ENCODE measurements at regions not wholly inside any gene's neighbourhood (a gene's known extent, or its start where the extent isn't known, plus 50 kb on each side); places are given as distances from the start of the nearest gene placed in this dataset.

DNA sequence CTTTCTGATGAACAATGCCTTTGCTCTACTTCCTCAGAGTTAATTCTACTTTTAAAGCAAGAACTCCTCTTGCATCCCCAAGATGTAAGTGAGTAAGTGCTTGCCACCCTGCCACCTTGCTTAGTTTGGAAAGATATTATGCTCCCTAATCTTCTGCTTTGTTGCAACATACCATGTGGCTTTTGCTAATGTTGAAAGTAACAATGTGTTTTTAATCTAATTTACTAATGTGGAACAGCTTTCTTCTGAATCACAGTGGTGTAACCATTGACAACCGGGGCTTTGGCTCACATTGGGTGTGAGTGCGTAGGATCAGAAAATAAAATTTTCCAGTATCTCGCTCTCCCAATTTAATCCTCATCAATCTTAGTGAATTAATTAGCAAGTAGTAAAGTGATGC is 254.1 kb upstream of the PTER start:
- Histone ChIP-seq H3K27me3 (ENCODE audit: control insufficient read depth in 2 of 2, insufficient read depth in 2 of 2, low read length in 2 of 2) (no peaks in the 10 kb centered on the region), H3K36me3 (ENCODE audit: control insufficient read depth in 2 of 2, extremely low read depth in 1 of 2, insufficient read depth in 2 of 2, low read length in 2 of 2) (no peaks in the 10 kb centered on the region), H3K4me2 (ENCODE audit: insufficient read depth, low read length) (no peak overlapping the region), H3K9ac (replicated peaks; ENCODE audit: extremely low read depth, insufficient read depth, low read length) (no peak overlapping the region), H4K20me1 (replicated peaks; ENCODE audit: control insufficient read depth, extremely low read depth, insufficient read depth, low read length) (no peaks in the 10 kb centered on the region), H3K9me1 (replicated peaks; ENCODE audit: control insufficient read depth, extremely low read depth, insufficient read depth, low read length) (no peaks in the 10 kb centered on the region), H3K27ac (ENCODE audit: insufficient read depth, low read depth, low read length) (no peak overlapping the region), H3K4me1 (ENCODE audit: control insufficient read depth, extremely low read depth, insufficient read depth, low read length) (no peaks in the 10 kb centered on the region), H3K79me2 (ENCODE audit: control insufficient read depth, insufficient read depth, low read length) (no peaks in the 10 kb centered on the region), H3K4me3 (replicated peaks in 1 of 3; ENCODE audit: insufficient read depth in 1 of 3, low read depth in 1 of 3, low read length in 3 of 3) (no peak overlapping the region), H2AFZ (ENCODE audit: low read depth, low read length) (no peak overlapping the region), H3K9me3 (replicated peaks; ENCODE audit: control insufficient read depth, insufficient read depth, low read length) (peaks cover 3% of the 10 kb centered on the region)
- TF ChIP-seq EZH2 (IDR thresholded peaks at IDR 0.05; ENCODE audit: borderline replicate concordance, low read depth, low read length, severe bottlenecking) (no peak), JUN (IDR thresholded peaks at IDR 0.05; ENCODE audit: borderline replicate concordance, insufficient read depth, insufficient read length, low read depth) (no peak), POLR2A (IDR thresholded peaks at IDR 0.05; ENCODE audit: low read depth, low read length) (no peak), POLR2AphosphoS5 (IDR thresholded peaks at IDR 0.05; ENCODE audit: insufficient read depth, low read depth, low read length) (no peak), FOS (IDR thresholded peaks at IDR 0.05; ENCODE audit: borderline replicate concordance, insufficient read depth, low read length) (no peak), GATA2 (IDR thresholded peaks at IDR 0.05; ENCODE audit: insufficient read depth, insufficient read length, low read depth, low read length) (no peak)
- TF ChIP-seq, protein P1, sequence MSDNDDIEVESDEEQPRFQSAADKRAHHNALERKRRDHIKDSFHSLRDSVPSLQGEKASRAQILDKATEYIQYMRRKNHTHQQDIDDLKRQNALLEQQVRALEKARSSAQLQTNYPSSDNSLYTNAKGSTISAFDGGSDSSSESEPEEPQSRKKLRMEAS (IDR thresholded peaks at IDR 0.05; ENCODE audit: insufficient read depth, insufficient read length), result no peak
- TF ChIP-seq, protein P2, sequence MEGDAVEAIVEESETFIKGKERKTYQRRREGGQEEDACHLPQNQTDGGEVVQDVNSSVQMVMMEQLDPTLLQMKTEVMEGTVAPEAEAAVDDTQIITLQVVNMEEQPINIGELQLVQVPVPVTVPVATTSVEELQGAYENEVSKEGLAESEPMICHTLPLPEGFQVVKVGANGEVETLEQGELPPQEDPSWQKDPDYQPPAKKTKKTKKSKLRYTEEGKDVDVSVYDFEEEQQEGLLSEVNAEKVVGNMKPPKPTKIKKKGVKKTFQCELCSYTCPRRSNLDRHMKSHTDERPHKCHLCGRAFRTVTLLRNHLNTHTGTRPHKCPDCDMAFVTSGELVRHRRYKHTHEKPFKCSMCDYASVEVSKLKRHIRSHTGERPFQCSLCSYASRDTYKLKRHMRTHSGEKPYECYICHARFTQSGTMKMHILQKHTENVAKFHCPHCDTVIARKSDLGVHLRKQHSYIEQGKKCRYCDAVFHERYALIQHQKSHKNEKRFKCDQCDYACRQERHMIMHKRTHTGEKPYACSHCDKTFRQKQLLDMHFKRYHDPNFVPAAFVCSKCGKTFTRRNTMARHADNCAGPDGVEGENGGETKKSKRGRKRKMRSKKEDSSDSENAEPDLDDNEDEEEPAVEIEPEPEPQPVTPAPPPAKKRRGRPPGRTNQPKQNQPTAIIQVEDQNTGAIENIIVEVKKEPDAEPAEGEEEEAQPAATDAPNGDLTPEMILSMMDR (IDR thresholded peaks at IDR 0.05; ENCODE audit: extremely low read depth in 1 of 2, insufficient read depth in 1 of 2, low read depth in 1 of 2, low read length in 2 of 2), result no peak
- FAIRE-seq, result no peak
- intact Hi-C loops (cut with micrococcal nuclease), result no loop called here
- DNase-seq (ENCODE audit: low read depth, low spot score), result no peak
- CTCF ChIA-PET, result no interaction called here
- POLR2A ChIA-PET, result no interaction called here
- no TSS peak for BruUV-seq (replicated peaks)
- dilution Hi-C loops (cut with MboI; ENCODE audit: extremely low pct_ligation_motif_present, low sequenced_read_pairs), result no loop called here

Measured in endothelial cell of umbilical vein (primary cell).